ENCODE measurements at regions not wholly inside any gene's neighbourhood (a gene's known extent, or its start where the extent isn't known, plus 50 kb on each side); places are given as distances from the start of the nearest gene placed in this dataset.

DNA sequence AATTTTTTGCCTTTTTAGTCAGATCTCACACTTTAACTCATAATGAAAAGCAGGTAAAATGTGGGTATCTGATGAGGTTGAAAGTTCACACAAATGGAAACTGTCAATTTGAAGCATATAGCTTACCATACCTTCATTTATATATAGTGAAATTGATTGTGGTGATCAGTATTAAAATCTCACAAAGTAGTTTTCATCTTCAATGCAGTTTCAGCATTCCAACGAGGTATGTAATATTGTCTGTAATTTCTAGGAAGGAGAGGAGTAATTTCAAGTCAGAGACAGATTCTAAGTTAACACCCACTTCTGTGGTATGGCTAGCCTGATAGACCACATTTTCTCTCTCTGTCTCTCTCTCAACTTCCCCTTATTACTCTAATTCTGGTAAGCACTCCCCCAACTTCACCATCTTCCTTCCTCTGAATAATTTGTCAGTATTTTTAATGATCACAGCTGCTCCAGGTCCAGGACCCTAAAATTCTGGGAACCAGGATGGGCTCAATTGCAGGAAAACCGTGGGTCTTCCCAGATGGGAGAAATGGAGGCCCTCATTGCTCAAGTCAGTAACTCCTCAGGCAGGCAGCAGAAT lies 455.7 kb downstream of the FGF9 start:
- no TSS peak for BruUV-seq (replicated peaks)
- dilution Hi-C loops (cut with MboI; ENCODE audit: extremely low pct_ligation_motif_present, low sequenced_read_pairs): no loop called here

DNA sequence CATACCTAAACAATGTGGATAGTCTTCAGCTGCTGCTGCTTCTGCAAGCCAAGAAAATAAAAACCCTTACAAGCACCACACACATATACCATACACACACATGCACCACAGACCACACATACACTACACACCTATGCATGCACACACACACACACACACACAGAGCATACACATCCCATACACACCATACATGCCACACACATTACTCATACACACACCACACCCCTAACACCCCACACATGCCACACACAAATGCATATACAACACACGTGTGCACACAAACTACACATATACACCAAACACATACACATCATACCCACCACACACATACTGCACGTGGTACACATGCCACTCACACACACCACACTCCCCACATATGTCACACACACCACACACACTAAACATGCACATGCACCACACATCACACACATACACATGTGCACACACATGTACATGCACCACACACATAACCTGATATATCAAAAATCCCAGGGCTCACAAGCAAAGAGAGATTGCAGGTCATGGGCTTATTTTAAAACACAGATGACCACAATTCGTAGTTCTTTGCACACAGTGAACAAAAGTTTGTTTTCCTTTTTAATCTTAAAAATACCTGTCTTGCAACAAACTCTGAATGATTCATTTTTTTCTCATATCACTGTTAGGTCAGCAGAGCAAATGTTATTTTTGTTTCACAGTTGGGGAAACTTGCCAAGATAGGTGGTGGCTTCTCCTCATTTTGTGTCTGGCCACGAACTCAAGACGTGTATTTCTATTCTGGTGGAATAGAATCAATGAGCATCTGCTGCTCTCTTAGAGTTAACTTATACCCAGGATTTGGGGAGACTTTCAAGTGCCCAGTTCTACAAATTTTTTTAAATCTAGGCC lies 456.6 kb downstream of the FGF9 start:
- Histone ChIP-seq H3K4me3 (replicated peaks in 1 of 3; ENCODE audit: insufficient read depth in 1 of 3, low read depth in 1 of 3, low read length in 3 of 3) (no peak overlapping the region), H3K9me3 (replicated peaks; ENCODE audit: control insufficient read depth, insufficient read depth, low read length) (peaks cover 6% of the 10 kb centered on the region), H3K36me3 (ENCODE audit: control insufficient read depth in 2 of 2, extremely low read depth in 1 of 2, insufficient read depth in 2 of 2, low read length in 2 of 2) (no peaks in the 10 kb centered on the region), H3K4me2 (ENCODE audit: insufficient read depth, low read length) (no peak overlapping the region), H3K27ac (ENCODE audit: insufficient read depth, low read depth, low read length) (no peak overlapping the region), H3K79me2 (ENCODE audit: control insufficient read depth, insufficient read depth, low read length) (no peaks in the 10 kb centered on the region), H3K9me1 (replicated peaks; ENCODE audit: control insufficient read depth, extremely low read depth, insufficient read depth, low read length) (no peaks in the 10 kb centered on the region), H2AFZ (ENCODE audit: low read depth, low read length) (no peak overlapping the region), H4K20me1 (replicated peaks; ENCODE audit: control insufficient read depth, extremely low read depth, insufficient read depth, low read length) (no peaks in the 10 kb centered on the region), H3K9ac (replicated peaks; ENCODE audit: extremely low read depth, insufficient read depth, low read length) (no peak overlapping the region), H3K4me1 (ENCODE audit: control insufficient read depth, extremely low read depth, insufficient read depth, low read length) (no peaks in the 10 kb centered on the region), H3K27me3 (ENCODE audit: control insufficient read depth in 2 of 2, insufficient read depth in 2 of 2, low read length in 2 of 2) (no peaks in the 10 kb centered on the region)
- dilution Hi-C loops (cut with MboI; ENCODE audit: extremely low pct_ligation_motif_present, low sequenced_read_pairs): no loop called here
- TF ChIP-seq POLR2AphosphoS5 (IDR thresholded peaks at IDR 0.05; ENCODE audit: insufficient read depth, low read depth, low read length) (no peak), MYC (IDR thresholded peaks at IDR 0.05; ENCODE audit: low read depth, low read length) (no peak), FOS (IDR thresholded peaks at IDR 0.05; ENCODE audit: borderline replicate concordance, insufficient read depth, low read length) (no peak), POLR2A (IDR thresholded peaks at IDR 0.05; ENCODE audit: low read depth, low read length) (no peak), GATA2 (IDR thresholded peaks at IDR 0.05; ENCODE audit: insufficient read depth, insufficient read length, low read depth, low read length) (no peak)
- TF ChIP-seq, protein P1, sequence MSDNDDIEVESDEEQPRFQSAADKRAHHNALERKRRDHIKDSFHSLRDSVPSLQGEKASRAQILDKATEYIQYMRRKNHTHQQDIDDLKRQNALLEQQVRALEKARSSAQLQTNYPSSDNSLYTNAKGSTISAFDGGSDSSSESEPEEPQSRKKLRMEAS (IDR thresholded peaks at IDR 0.05; ENCODE audit: insufficient read depth, insufficient read length): no peak
- BruUV-seq (replicated peaks): no TSS peak
- no peak for DNase-seq (ENCODE audit: low read depth, low spot score)
- ChIA-PET POLR2A (no interaction called here), CTCF (no interaction called here)
- intact Hi-C loops (cut with micrococcal nuclease): no loop called here
- FAIRE-seq: no peak

More for the DNA sequence above, 455.7 kb downstream of the FGF9 start:
- DNase-seq (ENCODE audit: low read depth, low spot score) (no peak), FAIRE-seq (no peak)
- no peak overlapping the region for H3K9ac ChIP-seq (replicated peaks; ENCODE audit: extremely low read depth, insufficient read depth, low read length)
- TF ChIP-seq GATA2 (IDR thresholded peaks at IDR 0.05; ENCODE audit: insufficient read depth, insufficient read length, low read depth, low read length) (no peak), JUN (IDR thresholded peaks at IDR 0.05; ENCODE audit: borderline replicate concordance, insufficient read depth, insufficient read length, low read depth) (no peak), MYC (IDR thresholded peaks at IDR 0.05; ENCODE audit: low read depth, low read length) (no peak), EZH2 (IDR thresholded peaks at IDR 0.05; ENCODE audit: borderline replicate concordance, low read depth, low read length, severe bottlenecking) (no peak), POLR2AphosphoS5 (IDR thresholded peaks at IDR 0.05; ENCODE audit: insufficient read depth, low read depth, low read length) (no peak), POLR2A (IDR thresholded peaks at IDR 0.05; ENCODE audit: low read depth, low read length) (no peak)
- TF ChIP-seq, protein P1 (IDR thresholded peaks at IDR 0.05; ENCODE audit: insufficient read depth, insufficient read length): no peak
- peaks cover 6% of the 10 kb centered on the region for H3K9me3 ChIP-seq (replicated peaks; ENCODE audit: control insufficient read depth, insufficient read depth, low read length)
- no peaks in the 10 kb centered on the region for H3K4me1 ChIP-seq (ENCODE audit: control insufficient read depth, extremely low read depth, insufficient read depth, low read length)
- POLR2A ChIA-PET: no interaction called here
- H3K27me3 ChIP-seq (ENCODE audit: control insufficient read depth in 2 of 2, insufficient read depth in 2 of 2, low read length in 2 of 2): no peaks in the 10 kb centered on the region
- H3K4me2 ChIP-seq (ENCODE audit: insufficient read depth, low read length): no peak overlapping the region
- no peak overlapping the region for H3K4me3 ChIP-seq (replicated peaks in 1 of 3; ENCODE audit: insufficient read depth in 1 of 3, low read depth in 1 of 3, low read length in 3 of 3)
- no peak overlapping the region for H2AFZ ChIP-seq (ENCODE audit: low read depth, low read length)
- intact Hi-C loops (cut with micrococcal nuclease): no loop called here
- no peak overlapping the region for H3K27ac ChIP-seq (ENCODE audit: insufficient read depth, low read depth, low read length)
- CTCF ChIA-PET: no interaction called here
- H3K9me1 ChIP-seq (replicated peaks; ENCODE audit: control insufficient read depth, extremely low read depth, insufficient read depth, low read length): no peaks in the 10 kb centered on the region
- H4K20me1 ChIP-seq (replicated peaks; ENCODE audit: control insufficient read depth, extremely low read depth, insufficient read depth, low read length): no peaks in the 10 kb centered on the region
- H3K36me3 ChIP-seq (ENCODE audit: control insufficient read depth in 2 of 2, extremely low read depth in 1 of 2, insufficient read depth in 2 of 2, low read length in 2 of 2): no peaks in the 10 kb centered on the region
- no peaks in the 10 kb centered on the region for H3K79me2 ChIP-seq (ENCODE audit: control insufficient read depth, insufficient read depth, low read length)

Measured in endothelial cell of umbilical vein (primary cell).